RPMI8226 (cell line): ENCODE measurements at regions not wholly inside any gene's neighbourhood (a gene's known extent, or its start where the extent isn't known, plus 50 kb on each side); places are given as distances from the start of the nearest gene placed in this dataset.
"Not testable (repeated sequence)": the region's sequence is repeated elsewhere in the genome, so short reads cannot be mapped to it uniquely, and the experiment has no call there.

Source experiments
- DNase-seq: peaks from one replicate; pipeline ENCODE4 v3.0.0-alpha.2; 2015

- no peak for DNase-seq
Measured at GRCh38 chr16:5309946-5310611, 212.5 kb upstream of the EEF2KMT start.

GRCh38 chr16:5305023-5305422, 207.4 kb upstream of the EEF2KMT start:
- DNase-seq: no peak

GRCh38 chr16:5302372-5303114, 204.9 kb upstream of the EEF2KMT start:
- no peak for DNase-seq

- DNase-seq: no peak
Measured at GRCh38 chr16:5298202-5298601, 200.6 kb upstream of the EEF2KMT start.

- no peak for DNase-seq
Measured at GRCh38 chr16:5296176-5296575, 198.6 kb upstream of the EEF2KMT start.

- not testable (repeated sequence) for DNase-seq
Measured at GRCh38 chr16:5295304-5295703, 197.7 kb upstream of the EEF2KMT start.

- DNase-seq: not testable (repeated sequence)
Measured at GRCh38 chr16:5282152-5282551, 184.6 kb upstream of the EEF2KMT start.

- no peak for DNase-seq
Measured at GRCh38 chr16:5257462-5257861, 159.9 kb upstream of the EEF2KMT start.

- DNase-seq: no peak
Measured at GRCh38 chr16:5252791-5253190, 155.2 kb upstream of the EEF2KMT start.

- DNase-seq: not testable (repeated sequence)
Measured at GRCh38 chr16:5247403-5247802, 149.8 kb upstream of the EEF2KMT start.

GRCh38 chr16:5240278-5240626, 142.7 kb upstream of the EEF2KMT start:
- not testable (repeated sequence) for DNase-seq

- DNase-seq: peak; percentile 57
Measured at GRCh38 chr16:5239472-5240277, 142.1 kb upstream of the EEF2KMT start.

- DNase-seq: no peak
Measured at GRCh38 chr16:5235119-5235518, 137.5 kb upstream of the EEF2KMT start.

- DNase-seq: no peak
Measured at GRCh38 chr16:5234295-5235050, 136.9 kb upstream of the EEF2KMT start.

- DNase-seq: no peak
Measured at GRCh38 chr16:5231246-5231759, 133.7 kb upstream of the EEF2KMT start.

GRCh38 chr16:5228369-5228768, 130.8 kb upstream of the EEF2KMT start:
- no peak for DNase-seq

GRCh38 chr16:5225931-5226655, 128.5 kb upstream of the EEF2KMT start:
- no peak for DNase-seq

GRCh38 chr16:5222761-5223160, 125.2 kb upstream of the EEF2KMT start:
- DNase-seq: no peak

- not testable (repeated sequence) for DNase-seq
Measured at GRCh38 chr16:5221831-5222230, 124.2 kb upstream of the EEF2KMT start.

- DNase-seq: no peak
Measured at GRCh38 chr16:5220705-5221104, 123.1 kb upstream of the EEF2KMT start.

GRCh38 chr16:5216441-5217080, 119.0 kb upstream of the EEF2KMT start:
- DNase-seq: no peak

- DNase-seq: no peak
Measured at GRCh38 chr16:5215901-5216300, 118.3 kb upstream of the EEF2KMT start.
